ENCODE measurements at regions not wholly inside any gene's neighbourhood (a gene's known extent, or its start where the extent isn't known, plus 50 kb on each side); places are given as distances from the start of the nearest gene placed in this dataset.
"Not testable (repeated sequence)": the region's sequence is repeated elsewhere in the genome, so short reads cannot be mapped to it uniquely, and the experiment has no call there.

DNA sequence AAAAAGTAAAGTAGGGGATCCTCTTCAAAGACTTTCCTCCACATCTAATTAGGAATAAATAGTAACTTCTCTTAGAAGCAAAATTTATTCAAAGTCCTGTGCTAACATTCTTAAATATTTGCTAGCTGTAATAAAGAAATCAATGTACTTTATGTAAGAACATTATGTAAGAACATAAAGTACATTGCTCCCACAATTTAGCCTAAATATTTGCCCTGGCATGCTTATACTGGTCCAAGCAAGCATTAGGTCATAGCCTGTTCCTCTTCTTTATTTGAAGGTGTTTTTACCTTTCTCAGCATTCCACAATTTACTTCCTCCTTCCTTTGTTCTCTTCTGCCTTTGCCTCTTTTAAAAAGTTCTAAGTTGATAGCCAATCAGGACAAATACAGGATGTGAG lies 1480.5 kb upstream of the TENM4 start:
- TF ChIP-seq, protein P1, sequence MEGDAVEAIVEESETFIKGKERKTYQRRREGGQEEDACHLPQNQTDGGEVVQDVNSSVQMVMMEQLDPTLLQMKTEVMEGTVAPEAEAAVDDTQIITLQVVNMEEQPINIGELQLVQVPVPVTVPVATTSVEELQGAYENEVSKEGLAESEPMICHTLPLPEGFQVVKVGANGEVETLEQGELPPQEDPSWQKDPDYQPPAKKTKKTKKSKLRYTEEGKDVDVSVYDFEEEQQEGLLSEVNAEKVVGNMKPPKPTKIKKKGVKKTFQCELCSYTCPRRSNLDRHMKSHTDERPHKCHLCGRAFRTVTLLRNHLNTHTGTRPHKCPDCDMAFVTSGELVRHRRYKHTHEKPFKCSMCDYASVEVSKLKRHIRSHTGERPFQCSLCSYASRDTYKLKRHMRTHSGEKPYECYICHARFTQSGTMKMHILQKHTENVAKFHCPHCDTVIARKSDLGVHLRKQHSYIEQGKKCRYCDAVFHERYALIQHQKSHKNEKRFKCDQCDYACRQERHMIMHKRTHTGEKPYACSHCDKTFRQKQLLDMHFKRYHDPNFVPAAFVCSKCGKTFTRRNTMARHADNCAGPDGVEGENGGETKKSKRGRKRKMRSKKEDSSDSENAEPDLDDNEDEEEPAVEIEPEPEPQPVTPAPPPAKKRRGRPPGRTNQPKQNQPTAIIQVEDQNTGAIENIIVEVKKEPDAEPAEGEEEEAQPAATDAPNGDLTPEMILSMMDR (IDR thresholded peaks at IDR 0.05; ENCODE audit: extremely low read depth in 1 of 2, insufficient read depth in 1 of 2, low read depth in 1 of 2, low read length in 2 of 2) = not testable (repeated sequence)
- not testable (repeated sequence) for TF ChIP-seq POLR2A (IDR thresholded peaks at IDR 0.05; ENCODE audit: low read depth, low read length); JUN (IDR thresholded peaks at IDR 0.05; ENCODE audit: borderline replicate concordance, insufficient read depth, insufficient read length, low read depth); EZH2 (IDR thresholded peaks at IDR 0.05; ENCODE audit: borderline replicate concordance, low read depth, low read length, severe bottlenecking); POLR2AphosphoS5 (IDR thresholded peaks at IDR 0.05; ENCODE audit: insufficient read depth, low read depth, low read length); FOS (IDR thresholded peaks at IDR 0.05; ENCODE audit: borderline replicate concordance, insufficient read depth, low read length)
